Right lobe of liver (tissue), 4 donors: ENCODE measurements at regions not wholly inside any gene's neighbourhood (a gene's known extent, or its start where the extent isn't known, plus 50 kb on each side); places are given as distances from the start of the nearest gene placed in this dataset.

Source experiments
- CTCF ChIP-seq, 4 donors: fragments of 200-600 bp in 3 of 4; fragments of 450-650 bp in 1 of 4; IDR thresholded peaks; one replicate each; pipeline versions ENCODE4 v1.5.1 to v1.8.0; 2016 to 2022; ENCODE audit warnings: antibody characterized with exemption in 4 of 4, mild to moderate bottlenecking in 2 of 4
- POLR2A ChIP-seq: fragments of 450-650 bp; IDR thresholded peaks from one replicate; pipeline ENCODE4 v1.6.1; 2017; ENCODE audit warnings: antibody characterized with exemption, mild to moderate bottlenecking
- donor health status: DM: no; HTN: no; CAD: no.
- donor health status: DM: no; HTN: no; CAD: no.
- donor health status: DM: no; HTN: yes; CAD: no.

- TF ChIP-seq POLR2A: no peak
- no peak for TF ChIP-seq CTCF (IDR thresholded peaks at IDR 0.05)
Measured at GRCh38 chr9:115192280-115192679, 74.3 kb upstream of the TNC start.
